ENCODE measurements at regions not wholly inside any gene's neighbourhood (a gene's known extent, or its start where the extent isn't known, plus 50 kb on each side); places are given as distances from the start of the nearest gene placed in this dataset.

DNA sequence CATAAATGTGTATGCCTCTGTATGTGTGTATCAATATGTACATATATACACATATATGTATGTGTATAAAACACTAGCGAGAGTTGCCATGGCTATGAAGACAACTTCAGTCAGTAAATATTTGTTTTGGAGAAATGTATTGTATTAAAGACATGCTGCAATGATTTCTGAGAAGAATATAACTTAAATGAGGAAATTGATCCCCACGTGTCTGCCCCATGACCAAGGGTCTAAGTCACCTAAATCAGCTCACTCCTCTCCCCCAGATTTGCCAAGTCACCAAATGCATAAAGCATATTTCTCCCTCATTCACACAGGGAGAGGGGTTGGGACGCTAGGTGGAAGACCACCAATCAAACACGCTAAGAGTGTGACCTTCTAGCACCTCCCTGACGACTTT lies 58.3 kb upstream of the LYST start:
- DNase-seq (ENCODE audit: low read depth in 2 of 2), result no peak

DNA sequence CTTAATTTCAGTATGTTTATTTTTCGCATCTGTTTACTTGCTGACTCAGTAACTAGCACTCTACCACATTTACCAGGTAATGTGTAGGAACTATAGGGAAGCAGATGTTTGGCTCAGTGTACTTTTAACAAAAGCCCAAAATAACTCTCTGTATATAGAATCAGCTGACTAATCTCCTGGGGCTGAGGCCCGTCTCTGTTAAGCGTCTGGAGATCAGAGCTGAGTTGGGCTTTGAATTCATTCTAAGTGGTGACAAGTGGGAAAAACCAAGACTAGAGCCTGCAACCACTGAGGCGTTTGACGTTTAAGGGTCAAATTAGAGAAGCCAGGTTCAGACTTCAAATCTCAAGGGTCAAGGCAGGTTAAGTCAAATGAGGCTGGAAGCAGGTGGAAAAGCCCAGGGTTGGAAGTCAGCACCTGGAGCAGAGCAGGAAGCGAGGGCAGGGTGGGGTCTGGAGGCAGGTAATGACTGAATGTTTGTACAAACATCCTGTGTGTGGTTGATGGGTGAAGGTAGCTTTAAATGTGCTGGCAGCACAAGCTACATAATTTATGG lies 56.8 kb upstream of the LYST start:
- no peak for DNase-seq (ENCODE audit: low read depth in 2 of 2)

DNA sequence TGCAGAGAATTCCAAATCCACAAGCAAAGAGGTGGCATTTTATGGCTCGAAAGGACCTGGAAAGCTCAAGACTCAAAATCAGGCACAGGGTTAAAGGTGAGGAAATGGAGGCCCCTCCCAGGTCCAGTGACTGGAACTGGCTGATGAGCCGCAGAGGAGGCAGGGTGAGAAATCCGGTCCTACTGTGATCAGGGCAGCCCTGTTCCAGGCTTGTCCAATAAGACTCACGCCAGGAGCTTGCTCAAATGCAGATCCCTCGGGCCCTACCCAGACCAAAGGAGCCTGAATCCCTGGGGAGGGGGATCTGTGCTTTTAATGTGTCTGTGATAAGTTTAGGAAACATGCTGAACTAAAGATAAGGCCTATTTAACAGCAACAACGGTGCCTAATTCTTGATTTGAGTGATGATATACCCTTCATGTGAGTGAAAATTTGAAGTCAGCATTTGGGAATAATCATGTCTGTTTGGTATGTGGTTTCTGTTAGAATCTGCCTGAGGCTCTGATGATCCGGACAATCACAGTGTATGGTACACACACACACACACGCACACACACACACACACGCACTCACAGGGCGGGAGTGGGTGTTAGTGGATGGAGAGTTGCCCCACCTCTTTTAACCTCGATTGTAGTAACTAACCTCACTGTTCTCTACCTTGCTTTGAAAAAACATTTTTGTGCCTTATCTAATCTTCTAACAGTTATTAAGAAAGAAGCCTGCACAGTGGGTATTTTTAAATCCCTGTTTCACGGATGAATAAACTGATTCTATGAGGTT lies 54.1 kb upstream of the LYST start:
- no peak for DNase-seq (ENCODE audit: low read depth in 2 of 2)

DNA sequence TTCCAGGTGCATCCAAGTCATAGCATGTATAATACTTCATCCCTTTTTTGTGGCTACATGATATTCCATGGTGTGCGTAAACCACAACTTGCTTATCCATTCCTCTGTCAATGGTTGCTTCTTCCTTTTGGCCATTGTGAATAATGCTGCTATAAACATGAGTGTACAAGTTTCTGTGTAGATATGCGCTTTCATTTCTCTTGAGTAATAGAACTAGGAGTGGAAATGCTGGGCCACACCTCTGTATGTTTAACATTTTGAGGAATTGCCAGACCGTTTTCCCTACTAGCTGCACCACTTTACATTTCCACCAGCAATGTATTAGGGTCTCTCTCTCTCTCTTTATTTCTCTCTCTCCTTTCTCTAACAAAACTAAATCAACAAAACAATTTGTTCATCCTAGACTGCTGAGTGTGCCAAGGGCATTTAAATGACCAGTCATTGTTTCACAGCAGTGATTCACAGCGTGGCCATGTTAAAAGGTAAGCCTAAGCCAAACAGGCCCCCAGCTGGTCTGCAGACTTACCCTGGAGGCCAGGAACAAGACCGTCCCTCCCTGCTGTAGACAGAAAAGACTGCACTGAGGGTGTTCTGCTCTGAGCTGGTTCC lies 53.2 kb upstream of the LYST start:
- peak; percentile 59 to 92 for DNase-seq (ENCODE audit: low read depth in 2 of 2)

DNA sequence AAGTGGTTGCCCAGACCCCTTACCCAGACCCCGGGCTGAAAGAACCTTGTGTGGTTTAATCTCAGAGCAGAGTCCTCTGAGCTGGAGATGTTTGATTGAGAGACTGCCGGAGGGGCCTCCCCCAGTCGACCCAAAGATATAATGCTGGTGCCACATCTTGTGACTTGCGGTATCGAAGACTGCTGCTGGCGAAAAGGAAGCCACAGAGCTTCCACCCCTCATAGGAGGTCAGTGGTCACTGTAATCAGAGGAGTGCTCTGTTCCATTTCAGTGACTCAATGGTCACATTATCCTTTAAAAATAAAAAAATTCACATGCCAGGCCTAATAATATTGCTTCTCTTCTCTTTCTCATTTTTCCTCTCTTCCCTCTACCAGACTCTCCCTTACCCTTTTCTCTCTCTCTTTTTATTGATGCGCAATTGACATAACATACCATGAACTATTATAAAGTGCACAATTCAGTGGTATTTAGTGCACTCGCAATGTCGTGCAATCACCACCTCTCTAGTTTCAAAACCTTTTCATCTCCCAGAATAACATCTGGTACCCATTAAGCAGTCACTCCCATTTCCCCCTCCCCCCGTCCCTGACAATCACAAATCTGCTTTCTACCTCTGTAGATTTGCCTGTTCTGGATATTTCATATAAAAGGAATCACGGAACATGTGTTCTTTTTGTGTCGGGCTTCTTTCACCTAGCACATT lies 52.6 kb upstream of the LYST start:
- no peak for DNase-seq (ENCODE audit: low read depth in 2 of 2)

DNA sequence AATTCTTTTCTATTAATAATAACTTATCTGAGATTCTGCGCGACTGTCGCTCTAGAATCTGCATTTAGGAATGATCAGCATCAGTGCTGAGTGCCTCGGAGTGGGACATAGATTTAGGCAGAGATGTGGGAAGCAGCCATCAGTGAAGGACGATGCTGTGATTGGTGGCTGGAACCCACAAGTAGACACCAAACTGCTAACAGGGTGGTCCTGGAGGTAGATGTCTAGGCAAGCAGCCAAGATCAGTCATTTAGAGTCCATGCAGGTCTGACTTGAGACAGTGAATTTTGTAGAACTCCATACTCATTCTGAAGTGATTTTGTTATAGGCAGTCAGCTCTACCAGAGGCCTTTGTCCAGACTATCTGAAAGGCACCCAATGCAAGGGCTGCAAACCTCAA lies 51.8 kb upstream of the LYST start:
- DNase-seq (ENCODE audit: low read depth in 2 of 2), result no peak

DNA sequence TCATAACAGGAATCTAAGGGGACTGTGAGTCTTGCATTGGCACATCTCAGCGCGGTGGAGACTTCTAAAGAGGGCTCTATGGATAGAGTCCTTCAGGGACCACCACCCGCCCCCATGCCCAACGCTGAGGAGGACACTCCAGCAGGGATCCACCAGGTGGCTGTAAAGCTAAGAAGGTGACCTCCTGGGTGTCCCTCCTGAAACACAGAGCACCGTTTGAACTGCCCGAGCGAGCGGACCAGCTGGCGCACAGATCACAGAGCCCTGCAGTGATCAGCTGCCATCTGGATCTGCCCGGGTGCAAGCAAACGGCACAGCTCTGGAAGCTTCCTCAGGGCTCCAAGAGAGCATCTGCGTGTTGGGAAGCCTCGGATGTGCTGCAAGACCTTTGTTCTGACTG lies 51.3 kb upstream of the LYST start:
- DNase-seq (ENCODE audit: low read depth in 2 of 2), result no peak

DNA sequence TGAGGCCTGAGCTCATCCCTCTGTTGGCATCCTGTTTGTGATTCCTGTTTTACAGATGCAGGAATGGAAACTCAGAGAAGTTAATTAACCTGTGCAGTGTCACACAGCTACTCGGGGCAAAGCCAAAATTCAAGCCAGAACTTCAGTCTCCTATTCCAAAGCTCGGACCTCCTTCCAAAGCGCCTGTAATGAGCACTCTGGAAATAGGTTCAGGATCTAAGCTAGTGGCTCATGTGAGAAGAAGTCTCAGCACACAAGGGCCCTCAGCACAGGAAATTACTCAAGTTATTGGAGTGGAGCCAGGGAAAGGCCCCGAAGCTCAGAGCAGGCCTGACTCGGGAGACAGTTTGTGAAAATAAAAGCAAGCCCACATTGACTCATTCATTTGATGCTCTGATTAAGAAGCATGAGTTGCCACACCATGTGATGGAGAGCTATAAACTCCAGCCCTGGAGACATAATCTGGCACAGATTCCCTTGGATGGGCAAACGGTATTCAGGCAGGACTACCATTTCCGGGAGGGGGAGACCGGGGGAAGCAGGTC lies 50.6 kb upstream of the LYST start:
- peak in 1 of 2 donors; percentile 99 for DNase-seq (ENCODE audit: low read depth in 2 of 2)

Measured in dermis microvascular lymphatic vessel endothelial cell (primary cell).